ENCODE measurements at regions not wholly inside any gene's neighbourhood (a gene's known extent, or its start where the extent isn't known, plus 50 kb on each side); places are given as distances from the start of the nearest gene placed in this dataset.

DNA sequence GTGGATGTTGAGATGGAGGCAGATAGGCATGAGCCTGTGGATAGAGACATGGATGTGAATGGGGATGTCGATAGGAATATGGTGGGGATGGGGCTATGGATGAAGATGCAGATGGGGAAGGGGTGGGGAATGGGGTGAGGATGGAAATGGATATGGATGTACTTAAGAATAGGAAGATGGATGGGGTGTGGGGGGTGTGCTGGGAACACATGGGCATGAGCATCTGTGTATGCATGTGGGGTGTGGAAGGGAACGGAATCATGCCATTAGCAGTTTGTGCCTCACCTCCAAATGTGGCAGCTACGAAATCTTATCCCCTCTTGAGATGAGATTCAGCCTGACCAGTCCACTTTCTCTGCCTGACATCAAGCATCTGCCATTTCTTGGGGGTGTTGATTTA, 359.5 kb upstream of the MGMT start:
- no peak for DNase-seq (ENCODE audit: low read depth)
- TF ChIP-seq, protein P1, sequence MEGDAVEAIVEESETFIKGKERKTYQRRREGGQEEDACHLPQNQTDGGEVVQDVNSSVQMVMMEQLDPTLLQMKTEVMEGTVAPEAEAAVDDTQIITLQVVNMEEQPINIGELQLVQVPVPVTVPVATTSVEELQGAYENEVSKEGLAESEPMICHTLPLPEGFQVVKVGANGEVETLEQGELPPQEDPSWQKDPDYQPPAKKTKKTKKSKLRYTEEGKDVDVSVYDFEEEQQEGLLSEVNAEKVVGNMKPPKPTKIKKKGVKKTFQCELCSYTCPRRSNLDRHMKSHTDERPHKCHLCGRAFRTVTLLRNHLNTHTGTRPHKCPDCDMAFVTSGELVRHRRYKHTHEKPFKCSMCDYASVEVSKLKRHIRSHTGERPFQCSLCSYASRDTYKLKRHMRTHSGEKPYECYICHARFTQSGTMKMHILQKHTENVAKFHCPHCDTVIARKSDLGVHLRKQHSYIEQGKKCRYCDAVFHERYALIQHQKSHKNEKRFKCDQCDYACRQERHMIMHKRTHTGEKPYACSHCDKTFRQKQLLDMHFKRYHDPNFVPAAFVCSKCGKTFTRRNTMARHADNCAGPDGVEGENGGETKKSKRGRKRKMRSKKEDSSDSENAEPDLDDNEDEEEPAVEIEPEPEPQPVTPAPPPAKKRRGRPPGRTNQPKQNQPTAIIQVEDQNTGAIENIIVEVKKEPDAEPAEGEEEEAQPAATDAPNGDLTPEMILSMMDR (IDR thresholded peaks at IDR 0.05; ENCODE audit: insufficient read depth, low read depth, low read length, missing control alignments), result no peak
- no peak overlapping the region for H3K4me3 ChIP-seq (ENCODE audit: low read length)

DNA sequence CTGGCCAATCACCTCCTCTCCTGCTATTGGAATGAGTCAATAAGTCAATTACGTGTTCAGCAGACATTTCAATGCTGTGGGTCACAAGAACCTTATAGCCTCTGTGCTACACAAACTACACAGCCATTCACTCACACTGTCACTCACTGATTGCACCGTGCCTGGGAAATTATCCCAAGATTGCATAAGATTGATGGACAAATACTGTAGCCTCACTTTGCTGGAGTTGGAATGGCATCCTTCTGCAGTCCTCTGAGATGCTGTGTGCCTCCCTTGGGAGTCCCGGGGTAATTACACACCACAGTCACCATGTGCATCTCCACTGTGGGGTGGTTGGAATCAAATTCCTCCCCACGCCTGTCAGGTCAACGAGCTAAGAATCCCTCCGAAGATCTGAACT, 358.7 kb upstream of the MGMT start:
- TF ChIP-seq, protein P1 (IDR thresholded peaks at IDR 0.05; ENCODE audit: insufficient read depth, low read depth, low read length, missing control alignments), result no peak
- H3K4me3 ChIP-seq (ENCODE audit: low read length), result no peak overlapping the region
- no peak for DNase-seq (ENCODE audit: low read depth)

GRCh38 chr10:129108994-129109393, 358.0 kb upstream of the MGMT start:
- DNase-seq (ENCODE audit: low read depth), result no peak
- TF ChIP-seq, protein P1 (IDR thresholded peaks at IDR 0.05; ENCODE audit: insufficient read depth, low read depth, low read length, missing control alignments), result no peak
- no peak overlapping the region for H3K4me3 ChIP-seq (ENCODE audit: low read length)

DNA sequence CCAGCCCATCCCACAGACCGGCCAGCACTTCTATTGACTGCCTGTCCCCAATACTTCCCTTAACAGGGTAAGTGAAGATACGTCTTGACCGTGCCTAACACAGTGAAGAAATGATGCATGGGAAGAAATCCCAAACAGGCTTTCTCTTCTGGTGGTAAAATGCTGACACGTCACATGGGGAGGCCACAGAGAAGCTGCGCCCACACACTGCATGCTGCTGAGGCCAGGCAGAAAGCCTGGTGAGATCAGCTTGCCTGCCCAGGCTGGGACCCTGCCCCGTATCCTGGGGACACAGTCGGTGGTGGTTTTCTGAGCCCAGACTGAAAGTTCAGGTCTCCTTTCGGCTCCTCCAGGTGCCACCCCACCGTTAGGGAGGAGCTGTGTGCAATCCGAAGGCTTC, 356.3 kb upstream of the MGMT start:
- TF ChIP-seq, protein P1 (IDR thresholded peaks at IDR 0.05; ENCODE audit: insufficient read depth, low read depth, low read length, missing control alignments), result no peak
- no peak for DNase-seq (ENCODE audit: low read depth)

DNA sequence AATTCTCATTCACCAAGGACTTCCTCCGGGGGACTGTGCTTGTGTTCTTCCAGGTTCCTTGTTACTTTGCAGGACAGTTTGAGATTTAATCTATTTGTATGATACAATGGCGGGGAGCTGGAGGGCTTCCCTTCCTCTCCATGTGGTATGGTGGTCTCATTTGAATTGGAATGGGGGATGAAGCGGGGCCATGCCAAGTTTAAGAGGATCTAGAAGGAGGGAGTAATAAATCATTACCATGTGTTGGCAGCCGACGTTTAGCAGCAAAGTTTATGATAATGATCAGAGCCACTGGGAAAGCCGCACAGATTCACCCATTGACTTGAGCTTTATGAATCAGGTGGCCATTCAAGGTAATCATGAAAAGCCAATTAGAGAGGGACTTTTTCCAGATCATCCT, 355.1 kb upstream of the MGMT start:
- TF ChIP-seq, protein P1 (IDR thresholded peaks at IDR 0.05; ENCODE audit: insufficient read depth, low read depth, low read length, missing control alignments), result no peak
- no peak overlapping the region for H3K4me3 ChIP-seq (ENCODE audit: low read length)
- DNase-seq (ENCODE audit: low read depth), result no peak

More for the DNA sequence above, 356.3 kb upstream of the MGMT start:
- H3K4me3 ChIP-seq (ENCODE audit: low read length), result no peak overlapping the region

DNA sequence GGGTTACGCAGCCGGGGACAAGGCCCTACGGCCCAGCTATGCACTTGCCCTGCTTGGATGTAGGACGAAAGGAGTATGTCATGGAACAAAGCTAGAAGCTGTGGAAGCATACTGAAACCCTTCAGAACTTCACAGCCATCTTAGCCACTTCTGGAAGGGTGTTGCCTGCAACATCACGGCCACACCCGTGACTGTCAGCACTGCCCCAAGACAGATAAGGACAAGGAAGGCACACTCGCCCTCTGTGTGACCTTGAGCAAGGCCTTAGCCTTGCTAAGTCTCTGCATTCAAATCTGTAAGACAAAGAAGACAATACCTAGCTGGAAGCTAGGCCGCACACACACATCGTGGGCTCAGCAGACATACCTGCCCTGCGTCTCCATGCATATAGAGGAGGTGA, 352.5 kb upstream of the MGMT start:
- no peak overlapping the region for H3K4me3 ChIP-seq (ENCODE audit: low read length)
- TF ChIP-seq, protein P1 (IDR thresholded peaks at IDR 0.05; ENCODE audit: insufficient read depth, low read depth, low read length, missing control alignments), result no peak
- no peak for DNase-seq (ENCODE audit: low read depth)

DNA sequence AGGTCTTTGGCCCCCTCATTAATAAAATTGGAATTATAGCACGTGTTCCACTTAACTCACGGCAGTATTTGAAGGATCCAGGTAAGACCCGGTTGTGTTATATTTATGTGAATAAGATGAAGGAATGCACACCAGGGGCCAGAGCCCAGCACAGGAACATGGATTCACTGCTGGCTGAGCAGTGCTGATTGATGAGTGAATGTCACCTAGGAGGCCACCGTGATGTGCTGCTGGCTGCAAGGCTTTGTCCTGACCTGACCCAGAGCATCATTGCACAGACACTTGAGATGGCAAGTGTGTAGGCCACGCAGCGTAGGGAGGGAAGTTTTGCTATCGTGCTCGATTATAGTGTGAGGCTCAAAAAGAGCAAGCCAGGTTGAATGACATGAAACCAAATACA, 350.7 kb upstream of the MGMT start:
- no peak for DNase-seq (ENCODE audit: low read depth)
- TF ChIP-seq, protein P1 (IDR thresholded peaks at IDR 0.05; ENCODE audit: insufficient read depth, low read depth, low read length, missing control alignments), result no peak
- H3K4me3 ChIP-seq (ENCODE audit: low read length), result no peak overlapping the region

Data from epithelial cell of esophagus (primary cell).